Neural crest cell (in vitro differentiated cells): ENCODE measurements at regions not wholly inside any gene's neighbourhood (a gene's known extent, or its start where the extent isn't known, plus 50 kb on each side); places are given as distances from the start of the nearest gene placed in this dataset.

ENCODE experiments used
- DNase-seq: peaks from one replicate; pipeline ENCODE4 v3.0.0; 2021; ENCODE audit warnings: low read depth, mixed read lengths, low spot score
- H3K27ac Mint-ChIP-seq: one replicate; pipeline ENCODE4 v1.8.0; 2021; ENCODE audit warnings: mild to moderate bottlenecking, mixed read lengths; ENCODE audit not compliant: unreplicated experiment
- H3K27me3 Mint-ChIP-seq: 2 replicates; pipeline ENCODE4 v1.8.0; 2021; ENCODE audit warnings: low read depth, mild to moderate bottlenecking, mixed read lengths
- H3K36me3 Mint-ChIP-seq: 2 replicates; pipeline ENCODE4 v1.8.0; 2021; ENCODE audit warnings: low read depth, mild to moderate bottlenecking, mixed read lengths
- H3K4me1 Mint-ChIP-seq: 2 replicates; pipeline ENCODE4 v1.8.0; 2021; ENCODE audit warnings: mixed read lengths
- H3K4me3 Mint-ChIP-seq: one replicate; pipeline ENCODE4 v1.8.0; 2021; ENCODE audit warnings: mild to moderate bottlenecking, mixed read lengths
- H3K9me3 Mint-ChIP-seq: 2 replicates; pipeline ENCODE4 v1.8.0; 2021; ENCODE audit warnings: mixed read lengths
- CTCF ChIP-seq: fragments of 200-600 bp; sonication (generic); conservative IDR thresholded peaks from 2 replicates; pipeline ENCODE4 v1.5.0; 2021; ENCODE audit warnings: antibody characterized with exemption, mild to moderate bottlenecking

GRCh38 chr3:153001210-153002078 lies 160.6 kb upstream of the RAP2B start:
- H3K36me3 Mint-ChIP-seq, result no peaks in the 10 kb centered on the region
- H3K4me3 Mint-ChIP-seq, result no peak overlapping the region

GRCh38 chr3:153003441-153003840 lies 158.6 kb upstream of the RAP2B start:
- Mint-ChIP-seq H3K27me3 (no peaks in the 10 kb centered on the region), H3K4me3 (no peak overlapping the region), H3K36me3 (no peaks in the 10 kb centered on the region), H3K4me1 (peaks cover 11% of the 10 kb centered on the region), H3K9me3 (peaks cover 2% of the 10 kb centered on the region), H3K27ac (no peak overlapping the region)
- DNase-seq, result no peak
- TF ChIP-seq CTCF, result no peak

More at GRCh38 chr3:153001210-153002078, 160.6 kb upstream of the RAP2B start:
- no peak for DNase-seq
- no peaks in the 10 kb centered on the region for H3K27me3 Mint-ChIP-seq
- no peak overlapping the region for H3K27ac Mint-ChIP-seq
- H3K9me3 Mint-ChIP-seq, result peaks cover 2% of the 10 kb centered on the region
- H3K4me1 Mint-ChIP-seq, result peaks cover 11% of the 10 kb centered on the region
- TF ChIP-seq CTCF, result no peak

GRCh38 chr3:153003862-153004261 lies 158.2 kb upstream of the RAP2B start:
- Mint-ChIP-seq H3K9me3 (peaks cover 2% of the 10 kb centered on the region), H3K27me3 (no peaks in the 10 kb centered on the region), H3K27ac (no peak overlapping the region), H3K4me1 (peaks cover 11% of the 10 kb centered on the region), H3K36me3 (no peaks in the 10 kb centered on the region), H3K4me3 (no peak overlapping the region)
- no peak for TF ChIP-seq CTCF
- no peak for DNase-seq

GRCh38 chr3:153008226-153008625 lies 153.8 kb upstream of the RAP2B start:
- no peak for TF ChIP-seq CTCF
- no peak overlapping the region for H3K4me3 Mint-ChIP-seq
- H3K27ac Mint-ChIP-seq, result no peak overlapping the region
- peaks cover 11% of the 10 kb centered on the region for H3K4me1 Mint-ChIP-seq
- H3K9me3 Mint-ChIP-seq, result peaks cover 2% of the 10 kb centered on the region
- no peaks in the 10 kb centered on the region for H3K36me3 Mint-ChIP-seq
- no peaks in the 10 kb centered on the region for H3K27me3 Mint-ChIP-seq
- no peak for DNase-seq

DNA sequence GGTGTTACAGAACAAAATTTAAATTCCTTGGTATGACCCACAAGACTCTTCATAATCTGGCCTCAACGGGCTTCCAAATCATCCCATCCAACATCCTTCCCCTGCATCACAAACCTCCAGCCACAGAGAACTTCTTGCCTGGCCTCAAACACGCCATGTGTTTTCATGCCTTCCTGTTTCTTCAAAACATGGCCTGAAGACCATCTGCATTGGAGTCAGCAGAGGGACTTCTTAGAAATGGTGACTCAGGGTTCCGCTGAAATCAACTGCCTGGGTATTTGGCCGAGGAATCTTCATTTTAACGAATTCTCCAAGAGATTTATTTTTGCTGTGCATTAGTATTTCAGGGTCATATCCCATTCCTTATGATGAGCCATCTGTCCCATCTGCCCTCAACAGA lies 138.1 kb upstream of the RAP2B start:
- TF ChIP-seq CTCF, result no peak
- no peak for DNase-seq
- H3K4me1 Mint-ChIP-seq, result no peaks in the 10 kb centered on the region
- no peak overlapping the region for H3K27ac Mint-ChIP-seq
- H3K27me3 Mint-ChIP-seq, result no peaks in the 10 kb centered on the region
- no peak overlapping the region for H3K4me3 Mint-ChIP-seq
- no peaks in the 10 kb centered on the region for H3K9me3 Mint-ChIP-seq
- no peaks in the 10 kb centered on the region for H3K36me3 Mint-ChIP-seq
